Fibroblast of skin of right quadriceps (primary cell): ENCODE measurements at regions not wholly inside any gene's neighbourhood (a gene's known extent, or its start where the extent isn't known, plus 50 kb on each side); places are given as distances from the start of the nearest gene placed in this dataset.

Experiments
- DNase-seq: peaks from one replicate; pipeline ENCODE4 v3.0.0-alpha.2; 2013

- DNase-seq, result no peak
These were observed 311.0 kb upstream of the RARB start for GRCh38 chr3:25117005-25117593.

- DNase-seq, result no peak
These were observed 308.4 kb upstream of the RARB start for GRCh38 chr3:25119682-25120081.

GRCh38 chr3:25120665-25121064 is 307.4 kb upstream of the RARB start:
- no peak for DNase-seq

GRCh38 chr3:25125201-25125600 is 302.9 kb upstream of the RARB start:
- no peak for DNase-seq

GRCh38 chr3:25128735-25129134 is 299.3 kb upstream of the RARB start:
- DNase-seq, result no peak

- DNase-seq, result no peak
These were observed 297.1 kb upstream of the RARB start for GRCh38 chr3:25130724-25131520.

GRCh38 chr3:25133588-25133987 is 294.5 kb upstream of the RARB start:
- DNase-seq, result no peak

- no peak for DNase-seq
These were observed 290.5 kb upstream of the RARB start for GRCh38 chr3:25137606-25138005.

GRCh38 chr3:25139267-25139666 is 288.8 kb upstream of the RARB start:
- no peak for DNase-seq

- no peak for DNase-seq
These were observed 285.3 kb upstream of the RARB start for GRCh38 chr3:25142609-25143355.

GRCh38 chr3:25143356-25144025 is 284.6 kb upstream of the RARB start:
- DNase-seq, result no peak

- DNase-seq, result no peak
These were observed 283.6 kb upstream of the RARB start for GRCh38 chr3:25144430-25144829.

GRCh38 chr3:25145176-25145575 is 282.9 kb upstream of the RARB start:
- DNase-seq, result no peak

GRCh38 chr3:25150199-25150598 is 277.9 kb upstream of the RARB start:
- no peak for DNase-seq

- peak; percentile 27 for DNase-seq
These were observed 276.7 kb upstream of the RARB start for GRCh38 chr3:25151281-25151902.

GRCh38 chr3:25151903-25152295 is 276.2 kb upstream of the RARB start:
- peak; percentile 18 for DNase-seq

GRCh38 chr3:25153136-25153535 is 274.9 kb upstream of the RARB start:
- no peak for DNase-seq

GRCh38 chr3:25153561-25153960 is 274.5 kb upstream of the RARB start:
- no peak for DNase-seq

- DNase-seq, result peak; percentile 46
These were observed 272.2 kb upstream of the RARB start for GRCh38 chr3:25155652-25156471.

- peak; percentile 71 for DNase-seq
These were observed 271.4 kb upstream of the RARB start for GRCh38 chr3:25156626-25157025.

- DNase-seq, result no peak
These were observed 262.8 kb upstream of the RARB start for GRCh38 chr3:25165306-25165705.

GRCh38 chr3:25166016-25166415 is 262.0 kb upstream of the RARB start:
- DNase-seq, result no peak
